ENCODE measurements at regions not wholly inside any gene's neighbourhood (a gene's known extent, or its start where the extent isn't known, plus 50 kb on each side); places are given as distances from the start of the nearest gene placed in this dataset.

DNA sequence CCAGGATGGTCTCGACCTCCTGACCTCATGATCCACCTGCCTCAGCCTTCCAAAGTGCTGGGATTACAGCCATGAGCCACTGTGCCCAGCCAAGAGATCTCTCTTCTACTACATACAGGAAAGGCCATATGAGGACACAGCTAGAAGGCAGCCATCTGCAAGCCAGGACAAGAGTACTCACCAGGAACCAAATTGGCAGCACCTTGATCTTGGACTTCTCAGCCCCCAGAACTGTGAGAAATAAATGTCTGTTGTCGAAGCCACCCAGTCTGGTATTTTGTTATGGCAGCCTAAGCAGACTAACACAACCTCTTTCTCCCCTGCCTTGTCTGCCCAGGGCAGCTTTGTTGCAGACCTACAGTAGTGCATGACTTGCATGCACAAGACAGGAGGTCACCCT lies 211.3 kb upstream of the HAAO start:
- H3K4me3 ChIP-seq = no peak overlapping the region
- H3K27ac ChIP-seq = no peak overlapping the region
- no peaks in the 10 kb centered on the region for H3K36me3 ChIP-seq (ENCODE audit: insufficient read depth, low read length)
- no peak for TF ChIP-seq EZH2 (IDR thresholded peaks at IDR 0.05)
- no peak for TF ChIP-seq POLR2AphosphoS5 (IDR thresholded peaks at IDR 0.05; ENCODE audit: borderline replicate concordance, low read depth, low read length)
- no peak overlapping the region for H3K9ac ChIP-seq (ENCODE audit: insufficient read length)
- H3K9me3 ChIP-seq (ENCODE audit: low read depth, low read length) = no peaks in the 10 kb centered on the region
- DNase-seq (ENCODE audit: low read depth, low spot score) = no peak

DNA sequence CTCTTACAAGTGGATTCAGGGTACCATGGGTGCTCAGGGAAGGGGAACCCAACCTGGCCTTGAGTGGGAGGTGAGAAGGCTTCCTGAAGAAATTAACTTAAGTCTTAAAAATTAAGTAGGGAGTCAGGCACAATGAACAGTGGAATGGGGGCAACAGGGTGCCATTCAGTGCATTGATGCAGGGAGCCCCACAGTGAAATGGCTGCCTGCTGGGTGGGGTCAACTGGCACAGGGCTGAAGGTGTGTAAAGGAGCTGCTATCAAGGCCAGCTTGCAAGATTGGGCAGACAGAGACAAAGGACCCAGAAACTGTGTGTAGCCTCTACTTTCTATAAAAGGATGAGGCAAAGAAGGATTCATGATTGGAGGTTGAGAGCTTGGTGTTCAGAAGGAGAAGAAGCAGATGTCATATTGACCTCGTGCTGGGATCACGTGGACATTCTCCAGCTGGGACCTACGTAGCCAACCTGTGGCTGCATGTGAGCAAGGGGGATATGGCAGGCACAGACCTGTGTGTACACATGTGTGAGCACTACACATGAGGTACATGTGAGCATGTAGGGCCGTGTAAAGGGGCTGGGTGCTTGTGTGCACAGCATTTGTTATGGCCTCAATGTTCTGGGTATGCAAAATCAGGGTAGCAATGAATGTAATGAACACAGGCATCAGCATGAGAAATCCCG lies 209.5 kb upstream of the HAAO start:
- H3K4me3 ChIP-seq = no peak overlapping the region
- no peak overlapping the region for H3K27ac ChIP-seq
- TF ChIP-seq EZH2 (IDR thresholded peaks at IDR 0.05) (no peak), FOXP2 (optimal IDR thresholded peaks at IDR 0.05; ENCODE audit: control extremely low read depth, extremely low read length, insufficient read depth) (no peak), POLR2AphosphoS5 (IDR thresholded peaks at IDR 0.05; ENCODE audit: borderline replicate concordance, low read depth, low read length) (no peak)
- no peaks in the 10 kb centered on the region for H3K36me3 ChIP-seq (ENCODE audit: insufficient read depth, low read length)
- H3K9ac ChIP-seq (ENCODE audit: insufficient read length) = no peak overlapping the region
- H3K9me3 ChIP-seq (ENCODE audit: low read depth, low read length) = no peaks in the 10 kb centered on the region
- no peak for DNase-seq (ENCODE audit: low read depth, low spot score)

DNA sequence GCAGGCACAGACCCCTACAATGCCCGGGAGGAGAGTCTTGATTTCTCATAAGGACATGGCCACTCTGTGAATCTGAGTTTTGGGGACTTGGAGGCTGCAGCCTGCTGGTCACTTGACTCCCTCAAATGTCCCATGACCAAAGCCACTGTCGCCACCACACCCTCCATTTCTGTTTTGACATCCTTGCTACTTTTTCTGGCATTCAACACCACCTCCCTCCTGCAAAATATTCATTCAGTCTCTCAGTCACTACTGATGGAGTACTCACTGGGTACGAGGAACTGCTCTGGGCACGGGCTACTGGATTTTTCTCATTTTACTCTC lies 208.6 kb upstream of the HAAO start:
- Histone ChIP-seq H3K9ac (ENCODE audit: insufficient read length) (no peak overlapping the region), H3K4me3 (no peak overlapping the region), H3K27ac (no peak overlapping the region), H3K9me3 (ENCODE audit: low read depth, low read length) (peaks cover under 1% of the 10 kb centered on the region; the same call in 1 of the 2 replicates), H3K36me3 (ENCODE audit: insufficient read depth, low read length) (no peaks in the 10 kb centered on the region)
- DNase-seq (ENCODE audit: low read depth, low spot score) = no peak
- TF ChIP-seq POLR2AphosphoS5 (IDR thresholded peaks at IDR 0.05; ENCODE audit: borderline replicate concordance, low read depth, low read length) = no peak
- no peak for TF ChIP-seq FOXP2 (optimal IDR thresholded peaks at IDR 0.05; ENCODE audit: control extremely low read depth, extremely low read length, insufficient read depth)
- no peak for TF ChIP-seq EZH2 (IDR thresholded peaks at IDR 0.05)

DNA sequence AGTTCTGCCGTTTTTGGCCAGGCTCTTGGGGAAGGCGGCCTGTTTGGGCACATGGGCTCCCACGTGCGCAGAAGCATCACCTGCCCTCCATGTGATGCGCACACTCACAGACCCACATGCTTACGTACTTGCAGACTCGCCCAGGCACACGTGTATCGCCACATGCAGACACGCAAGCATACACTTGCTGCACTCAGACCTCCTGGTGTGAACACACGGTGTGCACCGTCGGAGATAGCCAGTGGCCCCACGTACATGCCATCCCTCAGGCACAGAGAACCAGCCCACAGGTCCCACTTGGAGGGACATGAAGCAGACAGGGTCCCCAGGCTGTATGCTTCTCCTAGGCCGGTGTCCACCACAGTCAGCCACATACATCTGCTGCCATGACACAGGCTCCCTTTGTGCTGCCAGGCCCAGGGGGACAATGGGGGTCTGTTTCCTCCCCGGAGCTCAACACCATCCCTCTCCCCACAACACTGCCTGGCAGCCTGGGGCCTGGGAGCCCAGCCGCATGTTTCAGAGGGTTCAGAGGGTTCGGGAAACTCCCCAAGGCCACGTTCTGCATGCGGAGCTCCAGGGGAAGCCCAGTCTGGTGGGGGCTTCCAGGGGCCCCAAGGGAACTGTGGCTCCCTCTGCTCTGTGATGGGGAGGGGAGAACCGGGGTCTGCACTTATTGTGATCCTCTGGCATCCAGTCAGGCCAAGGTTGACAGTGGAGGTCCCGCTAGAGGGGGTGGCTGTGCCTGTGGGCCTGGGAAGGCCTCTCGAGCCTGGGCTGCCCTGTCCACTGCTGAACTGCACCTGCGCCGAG lies 208.1 kb upstream of the HAAO start:
- no peaks in the 10 kb centered on the region for H3K36me3 ChIP-seq (ENCODE audit: insufficient read depth, low read length)
- TF ChIP-seq FOXP2 (optimal IDR thresholded peaks at IDR 0.05; ENCODE audit: control extremely low read depth, extremely low read length, insufficient read depth) (no peak), EZH2 (IDR thresholded peaks at IDR 0.05) (no peak), POLR2AphosphoS5 (IDR thresholded peaks at IDR 0.05; ENCODE audit: borderline replicate concordance, low read depth, low read length) (no peak)
- H3K27ac ChIP-seq = no peak overlapping the region

DNA sequence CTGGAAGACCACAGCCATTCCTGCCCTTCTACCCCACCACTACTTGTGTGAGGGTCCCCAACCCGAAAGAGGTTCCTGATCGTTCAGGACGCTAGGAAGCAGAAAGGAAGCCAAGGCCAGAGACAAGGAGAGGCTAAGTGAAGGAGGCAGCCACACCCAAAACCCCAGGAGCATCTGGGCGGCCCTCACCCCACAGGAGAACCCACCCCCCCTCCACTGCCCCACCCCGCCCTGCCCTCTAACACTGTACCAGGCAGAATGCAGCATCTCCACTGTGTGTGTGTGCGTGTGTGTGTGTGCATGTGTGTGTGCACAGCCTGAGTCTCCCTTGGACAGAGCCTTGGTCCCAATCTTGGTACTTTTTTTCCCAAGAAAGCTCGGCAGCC lies 207.5 kb upstream of the HAAO start:
- no peak for DNase-seq (ENCODE audit: low read depth, low spot score)
- no peak overlapping the region for H3K9ac ChIP-seq (ENCODE audit: insufficient read length)
- TF ChIP-seq POLR2AphosphoS5 (IDR thresholded peaks at IDR 0.05; ENCODE audit: borderline replicate concordance, low read depth, low read length) (no peak), FOXP2 (optimal IDR thresholded peaks at IDR 0.05; ENCODE audit: control extremely low read depth, extremely low read length, insufficient read depth) (no peak)
- no peak overlapping the region for H3K4me3 ChIP-seq
- H3K9me3 ChIP-seq (ENCODE audit: low read depth, low read length) = peaks cover 3% of the 10 kb centered on the region; the same call in 1 of the 2 replicates
- no peaks in the 10 kb centered on the region for H3K36me3 ChIP-seq (ENCODE audit: insufficient read depth, low read length)
- H3K27ac ChIP-seq = no peak overlapping the region

More for the DNA sequence above, 208.1 kb upstream of the HAAO start:
- no peak overlapping the region for H3K9ac ChIP-seq (ENCODE audit: insufficient read length)
- DNase-seq (ENCODE audit: low read depth, low spot score) = no peak
- no peak overlapping the region for H3K4me3 ChIP-seq
- peaks cover 3% of the 10 kb centered on the region; the same call in 1 of the 2 replicates for H3K9me3 ChIP-seq (ENCODE audit: low read depth, low read length)

DNA sequence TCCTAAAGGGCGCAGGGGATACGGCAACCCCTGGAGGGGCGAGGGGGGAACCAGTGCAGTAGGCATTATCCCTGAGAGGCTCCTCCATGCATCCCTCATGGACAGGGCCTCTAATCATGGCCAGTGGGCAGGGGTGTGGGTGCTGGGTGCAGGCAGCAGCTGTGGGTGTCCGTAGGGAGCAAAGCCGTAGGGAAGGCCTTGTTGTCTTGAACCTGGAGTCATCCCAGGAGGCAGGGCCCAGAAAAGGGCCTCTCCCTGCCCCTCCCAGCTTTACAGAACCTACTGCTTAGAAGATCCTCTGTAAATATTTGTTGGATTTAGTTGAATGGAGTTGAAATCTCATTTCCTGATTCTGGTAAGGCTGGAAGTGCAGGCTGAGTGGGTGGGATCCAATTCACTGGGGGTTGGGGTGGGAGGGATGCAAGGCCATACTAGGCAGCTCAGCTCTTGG lies 207.0 kb upstream of the HAAO start:
- no peaks in the 10 kb centered on the region for H3K36me3 ChIP-seq (ENCODE audit: insufficient read depth, low read length)
- H3K27ac ChIP-seq = no peak overlapping the region
- no peak for DNase-seq (ENCODE audit: low read depth, low spot score)
- H3K4me3 ChIP-seq = no peak overlapping the region
- peaks cover 3% of the 10 kb centered on the region; the same call in 1 of the 2 replicates for H3K9me3 ChIP-seq (ENCODE audit: low read depth, low read length)
- TF ChIP-seq FOXP2 (optimal IDR thresholded peaks at IDR 0.05; ENCODE audit: control extremely low read depth, extremely low read length, insufficient read depth) (no peak), POLR2AphosphoS5 (IDR thresholded peaks at IDR 0.05; ENCODE audit: borderline replicate concordance, low read depth, low read length) (no peak), EZH2 (IDR thresholded peaks at IDR 0.05) (no peak)
- H3K9ac ChIP-seq (ENCODE audit: insufficient read length) = no peak overlapping the region

DNA sequence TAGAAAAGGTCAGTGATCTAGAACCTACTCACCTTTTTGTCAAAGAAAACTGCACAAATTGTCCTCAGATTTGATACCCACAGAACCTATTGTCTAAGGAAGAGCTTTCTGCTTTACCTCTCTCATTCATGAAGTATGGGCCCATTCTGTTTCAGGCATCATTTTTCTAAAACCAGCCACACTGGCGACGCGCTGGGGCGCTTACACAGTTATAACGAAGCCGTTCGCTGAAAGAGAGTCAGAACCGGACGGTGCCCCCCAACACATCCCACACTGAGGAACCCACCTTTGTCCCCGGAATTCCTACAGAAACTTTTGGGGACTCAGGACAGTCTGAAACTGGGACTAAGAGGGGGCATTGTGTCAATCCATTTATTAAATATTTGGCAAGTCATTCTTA lies 206.3 kb upstream of the HAAO start:
- Histone ChIP-seq H3K27ac (no peak overlapping the region), H3K36me3 (ENCODE audit: insufficient read depth, low read length) (no peaks in the 10 kb centered on the region), H3K4me3 (no peak overlapping the region), H3K9me3 (ENCODE audit: low read depth, low read length) (peaks cover 3% of the 10 kb centered on the region; the same call in 1 of the 2 replicates), H3K9ac (ENCODE audit: insufficient read length) (no peak overlapping the region)
- DNase-seq (ENCODE audit: low read depth, low spot score) = no peak
- TF ChIP-seq POLR2AphosphoS5 (IDR thresholded peaks at IDR 0.05; ENCODE audit: borderline replicate concordance, low read depth, low read length) = no peak

DNA sequence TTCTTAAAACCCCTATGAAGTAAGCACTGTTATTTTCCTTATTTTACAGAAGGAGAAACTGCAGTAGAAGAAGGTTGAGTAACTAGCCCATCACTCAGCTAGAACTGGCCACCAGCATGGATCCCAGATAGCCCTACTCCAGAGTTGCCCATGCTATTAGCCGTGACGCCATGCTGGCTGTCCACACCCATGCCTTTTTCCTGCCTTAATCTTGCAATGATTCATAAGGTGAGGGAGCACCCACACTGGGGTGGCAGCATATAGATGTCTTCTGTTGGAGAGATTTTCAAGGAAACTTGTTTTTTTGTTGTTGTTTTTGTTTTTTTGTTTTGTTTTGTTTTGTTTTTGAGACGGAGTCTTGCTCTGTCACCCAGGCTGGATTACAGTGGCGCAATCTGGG lies 204.1 kb upstream of the HAAO start:
- no peak overlapping the region for H3K4me3 ChIP-seq
- H3K27ac ChIP-seq = no peak overlapping the region
- no peak overlapping the region for H3K9ac ChIP-seq (ENCODE audit: insufficient read length)
- TF ChIP-seq FOXP2 (optimal IDR thresholded peaks at IDR 0.05; ENCODE audit: control extremely low read depth, extremely low read length, insufficient read depth) (no peak), EZH2 (IDR thresholded peaks at IDR 0.05) (no peak), POLR2AphosphoS5 (IDR thresholded peaks at IDR 0.05; ENCODE audit: borderline replicate concordance, low read depth, low read length) (no peak)
- peaks cover 3% of the 10 kb centered on the region; the same call in 1 of the 2 replicates for H3K9me3 ChIP-seq (ENCODE audit: low read depth, low read length)
- DNase-seq (ENCODE audit: low read depth, low spot score) = no peak
- no peaks in the 10 kb centered on the region for H3K36me3 ChIP-seq (ENCODE audit: insufficient read depth, low read length)

All from SK-N-MC (cell line).